OCI-M1 (cell line): ENCODE measurements at regions not wholly inside any gene's neighbourhood (a gene's known extent, or its start where the extent isn't known, plus 50 kb on each side); places are given as distances from the start of the nearest gene placed in this dataset.
A peak's percentile ranks its signal among the peaks of the same experiment; 100 is the strongest.

Experiments used
- DNase-seq: peaks from one replicate; lab custom pipeline; 2025; lab: John Stamatoyannopoulos, UW

DNA sequence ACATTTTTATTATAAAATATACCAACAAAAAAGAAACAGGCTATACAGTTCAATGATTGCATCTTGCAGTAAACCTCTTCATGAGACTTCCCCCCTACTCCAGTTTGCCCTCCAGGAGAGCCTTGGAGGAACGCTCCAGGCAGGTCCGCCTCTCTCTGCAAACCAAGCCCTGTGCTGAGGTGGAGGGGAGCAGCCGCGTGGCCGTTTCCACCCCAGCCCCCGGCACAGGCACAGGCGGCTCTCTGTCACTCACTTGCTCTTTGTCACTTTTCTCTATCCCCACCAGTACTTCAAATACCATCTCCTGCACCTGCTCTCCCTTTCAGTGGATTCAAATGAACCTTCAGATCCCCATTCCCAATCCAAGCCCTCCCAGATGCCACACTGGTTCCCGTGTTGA is 479.9 kb downstream of the OCA2 start:
- no peak for DNase-seq

DNA sequence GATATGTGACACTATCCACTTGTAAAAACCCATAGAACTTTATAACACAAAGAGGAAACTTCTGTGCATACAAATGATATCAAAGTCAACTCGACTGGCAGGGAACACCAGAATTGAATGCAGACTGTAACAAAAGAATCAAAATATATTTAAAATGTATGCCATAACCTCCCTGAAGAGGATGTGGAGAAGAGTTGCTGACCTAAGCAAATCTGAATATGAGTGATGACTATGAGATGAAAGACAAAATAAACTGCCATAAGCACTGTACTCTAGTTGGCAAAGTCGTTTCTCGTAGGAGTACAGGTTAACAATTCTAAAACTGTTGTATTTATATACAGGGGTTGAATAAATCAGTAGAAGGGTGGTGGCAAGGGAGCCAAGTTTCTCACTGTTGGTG is 482.1 kb downstream of the OCA2 start:
- DNase-seq: no peak

DNA sequence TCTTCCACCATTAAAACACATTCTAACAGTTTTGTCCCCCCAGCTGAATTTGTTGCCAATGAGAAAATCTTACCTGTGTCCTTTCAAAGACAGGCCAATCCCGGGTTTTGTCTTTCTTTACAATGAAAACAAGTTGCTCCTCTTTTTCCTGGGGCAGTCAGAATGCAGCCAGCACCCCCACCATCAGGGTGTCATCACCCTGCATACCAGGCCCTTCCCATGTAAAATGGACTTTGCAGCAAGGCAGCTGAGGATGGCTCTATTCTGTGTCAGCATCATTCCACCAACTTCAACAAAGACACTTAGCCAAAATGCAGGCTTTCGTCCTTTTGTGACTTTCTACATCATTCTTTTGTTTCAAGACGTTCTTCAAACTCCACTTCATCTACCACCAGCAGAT is 490.9 kb downstream of the OCA2 start:
- DNase-seq: no peak

DNA sequence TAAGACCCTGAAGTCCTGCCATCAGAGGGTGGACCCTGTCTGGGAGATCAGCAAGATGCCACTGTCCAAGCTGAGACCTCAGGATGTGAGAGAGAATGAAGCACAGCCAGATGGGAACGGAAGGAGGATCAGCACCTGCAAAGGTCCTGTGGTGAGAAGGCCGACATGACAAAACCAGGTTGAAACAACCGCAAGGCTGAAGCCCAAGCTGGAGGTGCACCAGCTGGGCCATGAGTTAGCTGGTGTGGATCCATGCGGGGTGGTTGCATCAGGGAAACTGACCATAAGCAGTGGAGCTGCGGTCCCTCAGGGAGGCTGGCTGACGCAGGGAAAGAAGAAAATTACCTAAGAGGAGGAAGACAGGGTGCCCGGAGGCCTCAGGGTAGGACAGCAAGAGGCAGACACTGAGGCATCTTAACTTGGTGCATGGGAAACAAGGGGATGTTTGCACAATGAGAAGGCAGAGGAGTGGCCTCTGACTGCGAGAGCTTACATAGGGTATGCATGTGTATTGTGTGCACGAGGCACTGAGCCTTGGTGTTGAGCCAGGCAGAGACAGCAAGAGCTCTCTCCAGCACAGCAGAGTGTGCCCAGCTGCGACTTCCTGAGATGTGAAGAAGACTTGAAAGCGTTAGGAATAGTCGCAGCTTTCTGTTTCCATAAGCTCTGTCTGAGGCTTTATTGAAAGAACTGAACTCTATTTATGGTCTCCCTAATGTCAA is 497.7 kb downstream of the OCA2 start:
- DNase-seq: no peak

DNA sequence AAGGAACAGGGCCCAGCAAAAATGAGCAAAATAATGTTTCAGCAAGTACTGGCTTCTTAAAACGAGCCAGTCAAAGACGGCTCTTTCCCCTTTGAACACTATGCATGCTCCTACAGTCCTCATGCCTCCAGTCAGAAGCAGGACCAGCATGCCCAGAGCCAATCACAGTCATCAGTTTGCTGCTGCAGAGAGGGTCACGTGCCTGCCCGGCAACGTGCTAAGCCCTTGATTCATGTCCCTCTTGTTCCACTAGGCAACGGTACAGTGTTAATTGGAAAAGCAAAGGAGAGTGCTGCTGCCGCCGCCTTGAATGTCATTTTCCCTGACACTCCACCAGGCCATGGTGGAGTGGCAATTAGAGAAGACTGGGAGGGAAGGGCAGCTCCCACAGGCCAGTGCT is 500.1 kb downstream of the OCA2 start:
- no peak for DNase-seq

DNA sequence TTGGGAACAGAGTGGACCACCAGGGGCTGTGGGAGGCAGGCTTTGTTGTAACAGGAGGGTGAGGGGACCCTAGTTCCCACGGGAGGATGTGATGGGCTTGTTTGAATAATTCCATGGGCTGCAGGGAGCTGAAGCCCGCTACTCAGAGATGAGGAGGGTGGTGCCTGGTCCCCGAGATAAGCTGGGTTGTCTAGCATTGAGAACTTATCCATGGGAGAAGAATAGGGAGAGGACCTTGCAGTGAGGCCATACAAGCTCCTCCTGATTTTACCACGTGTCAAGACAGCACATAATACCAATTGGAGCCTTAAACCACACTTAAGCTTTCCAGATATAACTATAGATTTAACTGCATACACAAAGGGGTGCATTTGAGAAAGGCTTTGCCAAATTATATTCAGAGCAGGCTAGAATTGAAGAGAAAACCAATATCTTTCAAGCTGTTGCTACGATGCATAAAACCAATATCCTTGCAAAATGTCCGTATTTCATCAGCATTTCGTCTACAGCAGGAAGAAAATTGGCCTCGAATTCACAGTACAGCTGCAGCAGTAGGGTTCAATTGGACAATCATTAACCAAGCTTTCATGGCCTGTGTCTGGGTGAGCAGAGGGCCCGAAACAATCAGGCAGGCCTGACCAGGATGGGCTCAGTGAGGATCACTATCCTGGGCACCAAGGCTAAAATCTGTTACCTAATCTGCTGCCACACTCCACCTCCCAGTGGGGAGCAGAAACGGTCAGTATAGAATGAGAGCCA is 500.7 kb downstream of the OCA2 start:
- no peak for DNase-seq

DNA sequence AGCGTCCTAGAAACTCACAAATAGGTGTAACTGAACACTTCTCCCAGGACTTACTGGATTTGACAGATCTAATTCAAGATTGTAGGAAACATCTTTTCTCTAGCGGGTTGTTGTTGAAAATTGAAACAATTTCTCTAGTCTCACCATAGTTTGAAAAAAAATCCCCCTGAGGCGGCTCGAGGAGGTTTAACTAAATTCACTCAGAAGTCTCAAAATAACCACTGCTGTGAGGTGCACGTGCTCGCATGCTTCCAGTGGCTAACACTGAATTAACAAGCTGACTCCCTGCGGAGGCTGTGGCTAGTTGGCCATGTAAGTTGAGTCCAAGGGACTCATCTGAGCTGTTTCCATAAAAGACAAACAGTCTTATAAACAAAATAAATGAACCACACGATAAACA is 503.9 kb downstream of the OCA2 start:
- DNase-seq: no peak

DNA sequence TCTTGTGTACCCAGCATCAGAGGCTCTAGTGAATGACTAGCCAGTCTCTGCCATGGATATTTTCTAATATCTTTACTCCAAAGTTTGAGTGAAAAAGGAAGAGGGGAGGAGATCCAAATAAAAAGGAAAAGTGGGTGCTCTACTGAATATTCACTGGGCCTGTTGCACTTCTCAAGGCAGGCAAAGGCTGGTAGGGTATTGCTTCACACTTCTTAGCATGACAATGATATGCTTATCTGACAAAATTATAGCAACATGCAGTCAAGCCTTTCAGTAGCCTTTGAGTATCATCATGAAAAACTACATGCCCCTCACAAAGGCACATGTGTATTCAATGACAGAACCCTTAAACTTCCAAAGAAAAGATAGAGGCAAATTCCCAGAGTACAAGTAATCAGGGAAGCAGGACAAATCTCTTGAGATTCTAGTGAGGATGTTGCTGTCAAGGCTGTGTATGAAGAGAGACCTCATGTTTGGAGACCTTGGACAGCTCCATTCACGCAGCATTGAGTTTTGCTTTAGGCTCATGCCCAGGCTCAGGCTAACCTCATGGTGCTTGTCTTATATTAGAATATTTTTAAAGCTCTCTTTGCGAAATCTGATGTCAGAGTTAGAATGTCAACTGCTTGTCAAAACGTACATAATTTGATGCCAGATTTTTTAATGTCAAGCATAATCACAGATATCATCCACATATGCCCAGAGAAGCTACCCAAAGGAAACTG is 506.9 kb downstream of the OCA2 start:
- peak; percentile 16 for DNase-seq
